Stimulated activated naive CD8-positive, alpha-beta T cell treated with anti-CD3 and anti-CD28 coated beads, Interleukin-15, Interleukin-2, amounts not matched to agents 100 U/mL and 50 U/mL, for 24 hours (primary cell): ENCODE measurements at regions not wholly inside any gene's neighbourhood (a gene's known extent, or its start where the extent isn't known, plus 50 kb on each side); places are given as distances from the start of the nearest gene placed in this dataset.

ENCODE experiments used
- ATAC-seq: fragments of 150-1000 bp; cut with Tn5 transposase; one replicate; pipeline ENCODE4 v1.10.0; 2021
- DNase-seq: peaks from one replicate; pipeline ENCODE4 v3.0.0; 2021

DNA sequence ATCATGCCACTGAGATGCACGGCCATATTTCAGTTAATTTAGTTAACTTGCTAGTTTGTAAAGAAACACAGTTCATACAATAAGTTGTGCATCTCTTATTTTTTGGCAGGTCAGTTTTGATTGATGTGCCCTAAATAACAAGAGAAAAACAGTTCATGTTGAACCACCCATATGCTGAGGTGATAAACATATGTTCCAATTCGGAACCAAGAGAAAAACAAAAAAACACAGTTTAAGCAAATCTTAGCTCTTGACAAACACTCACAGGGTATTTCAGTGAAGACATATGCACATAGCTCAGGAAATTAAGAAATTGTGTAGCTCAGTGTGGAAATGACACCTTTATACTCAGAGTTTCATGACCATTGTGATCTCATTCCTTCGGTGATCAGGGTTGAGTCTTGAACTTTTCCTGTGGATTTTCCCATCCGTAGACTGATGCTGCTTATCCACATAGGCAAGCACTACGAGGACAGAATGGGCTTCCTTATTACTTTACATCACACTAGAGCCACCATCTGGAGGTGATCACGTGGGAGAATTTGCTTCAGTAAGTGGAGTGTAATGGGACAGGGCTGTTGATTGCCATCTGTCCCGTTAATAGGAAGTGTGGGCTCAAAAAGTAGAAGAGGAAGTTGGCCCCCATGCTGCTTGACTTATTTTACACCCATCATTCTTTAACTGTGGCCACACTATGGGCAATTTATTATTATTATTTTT, 773.0 kb downstream of the MTRR start:
- no peak for DNase-seq
- ATAC-seq: no peak

GRCh38 chr5:8644377-8644776, 775.4 kb downstream of the MTRR start:
- ATAC-seq: no peak
- no peak for DNase-seq

DNA sequence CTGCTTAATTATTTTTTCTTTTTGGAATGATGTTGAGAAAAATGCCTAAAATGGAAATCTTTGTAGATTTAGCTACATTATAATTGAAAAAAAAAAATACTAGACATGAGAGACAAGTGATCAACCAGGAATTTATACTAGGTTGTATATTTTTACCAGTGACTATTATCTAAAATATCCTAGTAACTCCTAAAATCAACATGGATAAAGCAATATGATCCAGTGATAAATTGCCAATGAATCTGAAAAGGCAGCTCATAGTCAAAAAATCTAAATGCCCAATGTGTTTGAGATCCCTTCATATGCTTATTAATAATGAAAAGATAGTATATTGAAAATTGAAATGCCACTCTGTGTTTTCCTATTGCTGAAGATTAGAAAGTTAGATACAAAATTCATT, 778.2 kb downstream of the MTRR start:
- no peak for ATAC-seq
- no peak for DNase-seq

DNA sequence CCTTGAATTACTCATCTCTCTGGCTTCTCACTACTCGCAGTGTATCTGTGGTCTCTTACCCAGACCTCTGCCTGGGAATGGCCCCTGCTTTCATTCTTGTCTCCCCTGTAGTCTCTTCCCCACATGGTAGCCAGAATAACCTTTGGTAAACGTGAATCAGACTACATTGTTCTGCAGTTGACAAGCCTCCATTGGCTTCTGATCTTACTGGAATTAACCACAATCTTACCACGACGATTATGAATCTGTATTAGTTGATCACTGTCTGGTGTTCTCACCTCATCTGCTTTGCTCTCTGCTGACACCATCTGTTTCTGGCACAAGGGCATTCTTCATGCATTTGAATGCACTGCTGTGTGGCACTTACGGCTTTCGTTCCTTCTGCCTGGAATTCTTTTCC, 781.2 kb downstream of the MTRR start:
- ATAC-seq (peak; percentile 36), DNase-seq (no peak)

- no peak for DNase-seq
- no peak for ATAC-seq
Measured at GRCh38 chr5:8660133-8660893, 791.4 kb downstream of the MTRR start.

DNA sequence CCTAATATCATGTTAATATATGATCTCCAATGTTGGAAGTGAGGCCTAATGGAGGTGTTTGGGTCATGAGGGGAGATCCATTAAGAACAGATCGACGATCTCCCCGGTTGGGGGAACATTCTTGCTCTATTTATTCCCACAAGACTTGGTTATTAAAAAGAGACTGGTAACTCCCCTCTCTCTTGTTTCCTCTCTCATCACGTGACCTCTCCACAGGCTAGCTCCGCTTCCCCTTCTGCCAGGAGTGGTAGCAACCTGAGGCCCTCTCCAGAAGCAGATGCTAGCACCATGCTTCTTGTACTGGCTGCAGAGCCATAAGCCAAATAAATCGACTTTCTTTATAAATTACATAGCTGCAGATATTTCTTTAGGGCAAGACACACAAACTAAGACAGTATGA, 794.4 kb downstream of the MTRR start:
- no peak for ATAC-seq
- no peak for DNase-seq

GRCh38 chr5:8675182-8675581, 806.2 kb downstream of the MTRR start:
- ATAC-seq (no peak), DNase-seq (no peak)

GRCh38 chr5:8676695-8677094, 807.7 kb downstream of the MTRR start:
- no peak for ATAC-seq
- no peak for DNase-seq

GRCh38 chr5:8682381-8682780, 813.4 kb downstream of the MTRR start:
- DNase-seq (no peak), ATAC-seq (no peak)

GRCh38 chr5:8683496-8683895, 814.5 kb downstream of the MTRR start:
- no peak for DNase-seq

GRCh38 chr5:8685704-8686103, 816.8 kb downstream of the MTRR start:
- ATAC-seq: no peak
- DNase-seq: no peak

More at GRCh38 chr5:8683496-8683895, 814.5 kb downstream of the MTRR start:
- no peak for ATAC-seq

DNA sequence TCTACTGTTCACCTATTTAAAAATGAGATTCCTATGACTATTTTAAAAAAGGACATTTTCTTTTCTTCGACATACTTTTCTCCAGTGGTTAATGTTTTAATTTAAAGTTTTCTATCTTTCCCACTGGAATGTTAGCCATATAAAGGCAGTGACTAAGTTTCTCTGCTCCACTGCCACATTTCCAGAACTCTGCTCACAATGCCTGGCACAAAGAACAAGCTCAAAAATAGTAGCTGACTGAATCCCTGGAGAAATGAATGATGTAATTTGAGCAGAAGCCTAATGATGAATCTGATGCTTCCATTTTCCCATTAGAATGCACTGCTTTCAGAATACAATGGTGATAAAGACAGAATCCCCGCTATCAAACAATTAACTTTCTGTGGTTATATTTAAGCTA, 817.8 kb downstream of the MTRR start:
- DNase-seq (no peak), ATAC-seq (no peak)

DNA sequence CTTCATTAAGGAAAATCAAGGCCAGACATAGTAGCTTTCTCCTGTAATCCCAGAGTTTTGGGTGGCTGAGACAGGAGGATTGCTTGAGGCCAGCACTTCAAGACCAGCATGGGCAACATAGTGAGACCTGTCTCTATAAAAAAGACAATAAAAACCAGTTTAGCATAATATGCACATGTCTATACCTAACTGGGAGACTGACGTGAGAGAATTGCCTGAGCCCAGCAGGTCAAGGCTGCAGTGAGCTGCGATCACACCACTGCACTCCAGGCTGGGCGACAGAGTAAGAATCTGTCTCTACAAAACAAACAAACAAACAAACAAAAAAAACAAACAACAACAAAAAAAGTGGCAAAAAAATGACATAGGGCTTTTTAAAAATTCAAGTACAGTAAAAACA, 820.8 kb downstream of the MTRR start:
- ATAC-seq: no peak
- no peak for DNase-seq

DNA sequence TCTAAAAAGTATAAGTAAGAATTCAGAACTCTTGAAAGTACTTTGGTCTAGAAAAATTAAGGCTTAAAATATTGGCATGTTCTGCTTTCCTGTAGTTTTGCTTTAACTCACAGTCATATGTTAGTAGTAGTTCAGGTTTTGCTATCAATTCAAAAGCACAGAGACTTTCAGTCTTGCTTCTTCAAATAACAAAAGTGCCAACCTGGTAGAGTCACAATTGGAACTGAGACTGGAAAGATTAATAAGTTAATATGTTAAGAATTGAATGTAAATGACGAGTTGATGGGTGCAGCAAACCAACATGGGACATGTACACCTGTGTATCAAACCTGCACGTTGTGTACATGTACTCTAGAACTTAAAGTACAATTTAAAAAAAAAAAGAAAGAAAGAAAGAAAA, 822.3 kb downstream of the MTRR start:
- no peak for DNase-seq
- ATAC-seq: no peak

GRCh38 chr5:8693341-8693844, 824.4 kb downstream of the MTRR start:
- no peak for ATAC-seq
- DNase-seq: no peak

- DNase-seq: no peak
- no peak for ATAC-seq
Measured at GRCh38 chr5:8694545-8694944, 825.6 kb downstream of the MTRR start.

- no peak for ATAC-seq
- DNase-seq: no peak
Measured at GRCh38 chr5:8695902-8696845, 827.2 kb downstream of the MTRR start.

- DNase-seq: no peak
- no peak for ATAC-seq
Measured at GRCh38 chr5:8700222-8700621, 831.3 kb downstream of the MTRR start.

- DNase-seq: no peak
- ATAC-seq: no peak
Measured at GRCh38 chr5:8700671-8701070, 831.7 kb downstream of the MTRR start.

DNA sequence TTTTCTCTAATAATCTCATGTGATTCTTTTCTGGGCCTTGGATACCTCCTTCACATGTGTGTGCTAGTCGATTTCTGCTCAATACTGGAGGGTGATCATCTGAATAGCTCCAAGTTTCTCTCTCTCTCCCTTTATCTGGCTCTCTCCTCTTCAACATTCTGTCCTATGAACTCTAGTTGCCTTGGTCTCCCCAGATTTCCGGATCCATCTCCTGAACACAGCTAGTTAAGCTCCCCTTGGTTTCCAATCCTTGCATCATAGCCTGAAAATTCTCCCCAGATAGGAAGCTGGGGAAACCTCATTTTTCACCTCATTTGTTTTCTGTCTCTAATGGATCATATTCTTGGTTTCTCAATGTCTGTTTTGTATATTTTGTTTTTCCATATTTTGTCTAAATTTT, 832.3 kb downstream of the MTRR start:
- no peak for ATAC-seq
- no peak for DNase-seq

GRCh38 chr5:8710426-8710930, 835.4 kb downstream of the SEMA5A start:
- no peak for ATAC-seq
- no peak for DNase-seq

- ATAC-seq: no peak
- no peak for DNase-seq
Measured at GRCh38 chr5:8714198-8714597, 831.7 kb downstream of the SEMA5A start.
